Peyer's patch (tissue), 4 donors: ENCODE measurements at regions not wholly inside any gene's neighbourhood (a gene's known extent, or its start where the extent isn't known, plus 50 kb on each side); places are given as distances from the start of the nearest gene placed in this dataset.

Experiments used
- DNase-seq, 3 donors: peaks; one replicate each; pipeline ENCODE4 v3.0.0-alpha.2; 2017 to 2019
- H3K27ac ChIP-seq, 4 donors: fragments of 200-600 bp; sonication (generic); one replicate each; pipeline ENCODE4 v1.5.1; 2016 to 2019
- H3K27me3 ChIP-seq, 2 donors: fragments of 200-600 bp; sonication (generic); one replicate each; pipeline ENCODE4 v1.5.1; 2019
- H3K36me3 ChIP-seq, 3 donors: fragments of 200-600 bp; sonication (generic); one replicate each; pipeline ENCODE4 v1.5.1; 2016 to 2019
- H3K4me1 ChIP-seq, 4 donors: fragments of 200-600 bp; sonication (generic); one replicate each; pipeline ENCODE4 v1.5.1; 2016 to 2019
- H3K4me3 ChIP-seq, 4 donors: fragments of 200-600 bp; sonication (generic); 1 replicate in 3 of 4; 2 replicates in 1 of 4; pipeline ENCODE4 v1.5.1; 2016 to 2019; ENCODE audit warnings: mild to moderate bottlenecking in 1 of 4
- H3K9me3 ChIP-seq, 4 donors: fragments of 200-600 bp; sonication (generic); one replicate each; pipeline ENCODE4 v1.5.1; 2016 to 2019; ENCODE audit warnings: mild to moderate bottlenecking in 1 of 4
- CTCF ChIP-seq, 6 experiments: fragments of 450-650 bp in 4 of 6; fragments of 200-600 bp in 2 of 6; sonication (generic) in 1 of 6; IDR thresholded peaks; one replicate each; pipeline ENCODE4 v1.5.1; 2017 to 2019; ENCODE audit warnings: antibody characterized with exemption in 6 of 6, mild to moderate bottlenecking in 3 of 6, moderate library complexity in 1 of 6
- POLR2A ChIP-seq, 2 donors: fragments of 450-650 bp; IDR thresholded peaks; one replicate each; pipeline ENCODE4 v1.5.1; 2017; ENCODE audit warnings: antibody characterized with exemption in 2 of 2, mild to moderate bottlenecking in 2 of 2, moderate library complexity in 2 of 2

GRCh38 chr7:98711945-98712344, 94.9 kb downstream of the NPTX2 start:
- TF ChIP-seq CTCF (IDR thresholded peaks at IDR 0.05) (no peak), POLR2A (IDR thresholded peaks at IDR 0.05) (no peak)

GRCh38 chr7:98713165-98713810, 96.2 kb downstream of the NPTX2 start:
- Histone ChIP-seq H3K9me3 (no peaks in the 10 kb centered on the region), H3K36me3 (no peaks in the 10 kb centered on the region), H3K4me3 (no peak overlapping the region), H3K4me1 (no peaks in the 10 kb centered on the region), H3K27ac (no peak overlapping the region), H3K27me3 (no peaks in the 10 kb centered on the region)
- no peak for TF ChIP-seq POLR2A (IDR thresholded peaks at IDR 0.05)
- no peak for TF ChIP-seq CTCF (IDR thresholded peaks at IDR 0.05)
- no peak for DNase-seq

More at GRCh38 chr7:98711945-98712344, 94.9 kb downstream of the NPTX2 start:
- H3K36me3 ChIP-seq: no peaks in the 10 kb centered on the region
- H3K4me3 ChIP-seq: no peak overlapping the region
- no peak overlapping the region for H3K27ac ChIP-seq
- no peaks in the 10 kb centered on the region for H3K4me1 ChIP-seq
- H3K9me3 ChIP-seq: no peaks in the 10 kb centered on the region
- no peak for DNase-seq
- H3K27me3 ChIP-seq: no peaks in the 10 kb centered on the region

GRCh38 chr7:98719396-98719795, 102.3 kb downstream of the NPTX2 start:
- Histone ChIP-seq H3K4me3 (no peak overlapping the region), H3K36me3 (no peaks in the 10 kb centered on the region), H3K9me3 (no peaks in the 10 kb centered on the region), H3K27me3 (no peaks in the 10 kb centered on the region), H3K4me1 (no peaks in the 10 kb centered on the region), H3K27ac (no peak overlapping the region)
- TF ChIP-seq POLR2A (IDR thresholded peaks at IDR 0.05): no peak
- TF ChIP-seq CTCF (IDR thresholded peaks at IDR 0.05): no peak
- no peak for DNase-seq

- no peak overlapping the region for H3K27ac ChIP-seq
- TF ChIP-seq CTCF (IDR thresholded peaks at IDR 0.05) (no peak), POLR2A (IDR thresholded peaks at IDR 0.05) (no peak)
- DNase-seq: no peak
- no peaks in the 10 kb centered on the region for H3K4me1 ChIP-seq
- no peak overlapping the region for H3K4me3 ChIP-seq
- no peaks in the 10 kb centered on the region for H3K9me3 ChIP-seq
- no peaks in the 10 kb centered on the region for H3K27me3 ChIP-seq
- H3K36me3 ChIP-seq: no peaks in the 10 kb centered on the region
These were observed 105.3 kb downstream of the NPTX2 start for GRCh38 chr7:98722402-98722801.

- Histone ChIP-seq H3K27ac (no peak overlapping the region), H3K36me3 (no peaks in the 10 kb centered on the region), H3K4me1 (no peaks in the 10 kb centered on the region), H3K27me3 (no peaks in the 10 kb centered on the region), H3K4me3 (no peak overlapping the region), H3K9me3 (no peaks in the 10 kb centered on the region)
- DNase-seq: no peak
- TF ChIP-seq POLR2A (IDR thresholded peaks at IDR 0.05) (no peak), CTCF (IDR thresholded peaks at IDR 0.05) (no peak)
These were observed 107.5 kb downstream of the NPTX2 start for GRCh38 chr7:98724591-98724990.
